ENCODE measurements at regions not wholly inside any gene's neighbourhood (a gene's known extent, or its start where the extent isn't known, plus 50 kb on each side); places are given as distances from the start of the nearest gene placed in this dataset.
"Not testable (repeated sequence)": the region's sequence is repeated elsewhere in the genome, so short reads cannot be mapped to it uniquely, and the experiment has no call there.

DNA sequence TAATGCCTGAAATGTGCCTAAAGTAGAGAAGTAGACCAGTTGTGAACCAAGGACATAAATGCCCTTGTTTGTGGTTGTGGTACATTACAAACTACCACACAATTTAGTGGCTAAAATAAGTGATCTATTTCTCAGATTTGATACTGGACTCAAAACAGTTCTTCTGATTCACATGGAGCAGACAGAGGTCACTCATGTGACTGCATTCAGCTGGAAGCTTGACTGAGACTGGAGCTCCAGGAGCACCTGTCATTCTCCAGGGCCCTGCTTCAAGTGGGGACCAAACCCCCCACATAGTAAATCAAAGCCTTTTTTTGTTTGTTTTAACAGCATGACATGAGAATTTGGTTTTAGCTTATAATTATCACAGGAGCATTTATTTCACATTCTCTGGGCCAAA is 301.2 kb downstream of the OXSM start:
- no peaks in the 10 kb centered on the region for H3K4me1 Mint-ChIP-seq
- no peaks in the 10 kb centered on the region for H3K36me3 Mint-ChIP-seq
- no peaks in the 10 kb centered on the region for H3K27me3 Mint-ChIP-seq
- H3K27ac Mint-ChIP-seq = no peak overlapping the region
- H3K9me3 Mint-ChIP-seq = peaks cover 8 to 46% (median 17%) of the 10 kb centered on the region in 7 donors
- peaks cover 0 to 7% of the 10 kb centered on the region in 2 experiments for H3K9me3 ChIP-seq (ENCODE audit: control insufficient read depth in 2 of 2, low read length in 2 of 2)
- no peak overlapping the region for H3K4me3 ChIP-seq (ENCODE audit: low read depth, low read length)
- no peak overlapping the region for H3K4me3 Mint-ChIP-seq
- no peaks in the 10 kb centered on the region for H3K4me1 ChIP-seq (ENCODE audit: control insufficient read depth, insufficient read depth, low read length, poor library complexity, severe bottlenecking)
- no peaks in the 10 kb centered on the region for H3K36me3 ChIP-seq (ENCODE audit: control insufficient read depth, insufficient read depth, low read length)
- H3K27me3 ChIP-seq (ENCODE audit: control insufficient read depth, insufficient read depth, low read length) = no peaks in the 10 kb centered on the region
- ATAC-seq (ENCODE audit: low read depth in 2 of 2) (no peak), DNase-seq (no peak)
- H3K27ac ChIP-seq (ENCODE audit: insufficient read depth, low read length, poor library complexity, severe bottlenecking) = no peak overlapping the region

GRCh38 chr3:26091626-26092025 is 301.7 kb downstream of the OXSM start:
- H3K4me1 Mint-ChIP-seq = no peaks in the 10 kb centered on the region
- no peak for ATAC-seq (ENCODE audit: low read depth in 2 of 2)
- Histone ChIP-seq H3K27me3 (ENCODE audit: control insufficient read depth, insufficient read depth, low read length) (no peaks in the 10 kb centered on the region), H3K9me3 (ENCODE audit: control insufficient read depth in 2 of 2, low read length in 2 of 2) (peaks cover 0 to 7% of the 10 kb centered on the region in 2 experiments), H3K27ac (ENCODE audit: insufficient read depth, low read length, poor library complexity, severe bottlenecking) (no peak overlapping the region), H3K4me3 (ENCODE audit: low read depth, low read length) (no peak overlapping the region), H3K4me1 (ENCODE audit: control insufficient read depth, insufficient read depth, low read length, poor library complexity, severe bottlenecking) (no peaks in the 10 kb centered on the region), H3K36me3 (ENCODE audit: control insufficient read depth, insufficient read depth, low read length) (no peaks in the 10 kb centered on the region)
- no peaks in the 10 kb centered on the region for H3K36me3 Mint-ChIP-seq
- no peak overlapping the region for H3K27ac Mint-ChIP-seq
- H3K4me3 Mint-ChIP-seq = no peak overlapping the region
- DNase-seq = no peak
- no peaks in the 10 kb centered on the region for H3K27me3 Mint-ChIP-seq
- peaks cover 6 to 45% (median 15%) of the 10 kb centered on the region in 7 donors for H3K9me3 Mint-ChIP-seq

DNA sequence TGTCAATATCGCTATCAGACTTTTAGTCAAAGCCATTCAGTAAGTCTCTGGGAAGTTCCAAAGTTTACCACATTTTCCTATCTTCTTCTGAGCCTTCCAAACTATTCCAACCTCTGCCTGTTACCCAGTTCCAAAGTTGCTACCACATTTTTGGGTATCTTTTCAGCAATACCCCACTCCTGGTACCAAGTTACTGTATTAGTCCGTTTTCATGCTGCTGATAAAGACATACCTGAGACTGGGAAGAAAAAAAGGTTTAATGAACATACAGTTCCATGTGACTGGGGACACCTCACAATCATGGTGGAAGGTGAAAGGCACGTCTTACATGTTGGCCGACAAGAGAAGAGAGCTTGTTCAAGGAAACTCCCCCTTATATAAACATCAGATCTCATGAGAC is 307.2 kb downstream of the OXSM start:
- not testable (repeated sequence) for H3K27ac ChIP-seq (ENCODE audit: insufficient read depth, low read length, poor library complexity, severe bottlenecking); H3K4me3 Mint-ChIP-seq; H3K4me1 ChIP-seq (ENCODE audit: control insufficient read depth, insufficient read depth, low read length, poor library complexity, severe bottlenecking); H3K4me3 ChIP-seq (ENCODE audit: low read depth, low read length); H3K4me1 Mint-ChIP-seq; H3K9me3 ChIP-seq (ENCODE audit: control insufficient read depth in 2 of 2, low read length in 2 of 2); ATAC-seq (ENCODE audit: low read depth in 2 of 2); H3K36me3 ChIP-seq (ENCODE audit: control insufficient read depth, insufficient read depth, low read length); H3K27me3 ChIP-seq (ENCODE audit: control insufficient read depth, insufficient read depth, low read length); DNase-seq; H3K36me3 Mint-ChIP-seq; H3K27me3 Mint-ChIP-seq; H3K27ac Mint-ChIP-seq
- H3K9me3 Mint-ChIP-seq = peaks cover 0 to 43% (median 15%) of the 10 kb centered on the region in 7 donors

DNA sequence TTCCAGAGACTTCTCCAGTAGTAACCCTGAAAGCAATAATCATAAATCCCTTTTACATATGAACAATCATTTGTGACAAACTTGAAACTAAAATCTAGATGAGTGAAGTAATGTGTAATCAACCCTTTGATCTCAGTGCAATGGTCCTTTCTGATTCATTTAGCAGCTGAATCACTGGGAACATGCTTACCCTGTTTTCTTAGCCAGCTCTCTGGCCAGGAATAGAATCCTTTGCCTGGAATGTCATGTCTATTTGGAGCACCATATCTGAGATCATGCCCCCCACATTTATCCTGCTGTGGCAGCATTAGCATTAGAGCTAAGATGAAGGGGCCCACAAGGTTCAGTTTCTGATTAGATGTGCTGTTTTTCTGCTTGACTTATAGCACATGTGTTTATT is 309.8 kb downstream of the OXSM start:
- Mint-ChIP-seq H3K9me3 (peaks cover 0 to 31% (median 12%) of the 10 kb centered on the region in 7 donors), H3K36me3 (no peaks in the 10 kb centered on the region), H3K27me3 (no peaks in the 10 kb centered on the region), H3K4me1 (no peaks in the 10 kb centered on the region), H3K27ac (no peak overlapping the region), H3K4me3 (no peak overlapping the region)
- no peak for DNase-seq
- Histone ChIP-seq H3K36me3 (ENCODE audit: control insufficient read depth, insufficient read depth, low read length) (no peaks in the 10 kb centered on the region), H3K4me3 (ENCODE audit: low read depth, low read length) (no peak overlapping the region), H3K9me3 (ENCODE audit: control insufficient read depth in 2 of 2, low read length in 2 of 2) (peaks cover 0 to 3% of the 10 kb centered on the region in 2 experiments), H3K4me1 (ENCODE audit: control insufficient read depth, insufficient read depth, low read length, poor library complexity, severe bottlenecking) (no peaks in the 10 kb centered on the region), H3K27me3 (ENCODE audit: control insufficient read depth, insufficient read depth, low read length) (no peaks in the 10 kb centered on the region), H3K27ac (ENCODE audit: insufficient read depth, low read length, poor library complexity, severe bottlenecking) (no peak overlapping the region)
- no peak for ATAC-seq (ENCODE audit: low read depth in 2 of 2)

DNA sequence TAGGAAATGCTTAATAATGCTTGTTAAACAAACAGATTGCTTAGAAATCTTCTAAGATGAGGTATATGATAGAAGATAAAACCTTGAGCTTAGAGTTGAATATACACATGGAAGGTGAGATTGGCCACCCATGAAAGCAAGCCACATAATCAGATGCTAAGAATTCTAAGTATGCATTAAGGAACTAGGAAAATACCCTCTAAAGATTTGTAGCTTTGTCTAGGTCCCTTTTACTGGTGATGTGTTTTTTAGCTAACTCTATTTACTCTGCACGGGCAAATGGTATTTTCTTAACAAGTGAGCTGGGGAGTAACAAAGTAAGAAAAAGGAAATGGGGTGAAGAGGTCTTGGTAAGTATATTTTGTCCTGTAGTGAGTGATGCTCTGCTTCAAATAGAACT is 310.3 kb downstream of the OXSM start:
- Mint-ChIP-seq H3K4me1 (no peaks in the 10 kb centered on the region), H3K27me3 (no peaks in the 10 kb centered on the region), H3K4me3 (no peak overlapping the region), H3K9me3 (peaks cover 0 to 31% (median 11%) of the 10 kb centered on the region in 7 donors), H3K27ac (no peak overlapping the region), H3K36me3 (no peaks in the 10 kb centered on the region)
- no peak overlapping the region for H3K4me3 ChIP-seq (ENCODE audit: low read depth, low read length)
- no peaks in the 10 kb centered on the region for H3K36me3 ChIP-seq (ENCODE audit: control insufficient read depth, insufficient read depth, low read length)
- H3K9me3 ChIP-seq (ENCODE audit: control insufficient read depth in 2 of 2, low read length in 2 of 2) = peaks cover 0 to 3% of the 10 kb centered on the region in 2 experiments
- ATAC-seq (ENCODE audit: low read depth in 2 of 2) = no peak
- H3K27me3 ChIP-seq (ENCODE audit: control insufficient read depth, insufficient read depth, low read length) = no peaks in the 10 kb centered on the region
- no peaks in the 10 kb centered on the region for H3K4me1 ChIP-seq (ENCODE audit: control insufficient read depth, insufficient read depth, low read length, poor library complexity, severe bottlenecking)
- H3K27ac ChIP-seq (ENCODE audit: insufficient read depth, low read length, poor library complexity, severe bottlenecking) = no peak overlapping the region
- DNase-seq = no peak

GRCh38 chr3:26102376-26102775 is 312.5 kb downstream of the OXSM start:
- Mint-ChIP-seq H3K9me3 (peaks cover 0 to 17% (median 9%) of the 10 kb centered on the region in 7 donors), H3K27me3 (no peaks in the 10 kb centered on the region), H3K27ac (no peak overlapping the region), H3K4me1 (no peaks in the 10 kb centered on the region), H3K36me3 (no peaks in the 10 kb centered on the region), H3K4me3 (no peak overlapping the region)
- Histone ChIP-seq H3K9me3 (ENCODE audit: control insufficient read depth in 2 of 2, low read length in 2 of 2) (peaks cover 0 to 3% of the 10 kb centered on the region in 2 experiments), H3K27me3 (ENCODE audit: control insufficient read depth, insufficient read depth, low read length) (no peaks in the 10 kb centered on the region), H3K27ac (ENCODE audit: insufficient read depth, low read length, poor library complexity, severe bottlenecking) (no peak overlapping the region), H3K36me3 (ENCODE audit: control insufficient read depth, insufficient read depth, low read length) (no peaks in the 10 kb centered on the region), H3K4me1 (ENCODE audit: control insufficient read depth, insufficient read depth, low read length, poor library complexity, severe bottlenecking) (no peaks in the 10 kb centered on the region), H3K4me3 (ENCODE audit: low read depth, low read length) (no peak overlapping the region)
- DNase-seq (no peak), ATAC-seq (ENCODE audit: low read depth in 2 of 2) (no peak)

DNA sequence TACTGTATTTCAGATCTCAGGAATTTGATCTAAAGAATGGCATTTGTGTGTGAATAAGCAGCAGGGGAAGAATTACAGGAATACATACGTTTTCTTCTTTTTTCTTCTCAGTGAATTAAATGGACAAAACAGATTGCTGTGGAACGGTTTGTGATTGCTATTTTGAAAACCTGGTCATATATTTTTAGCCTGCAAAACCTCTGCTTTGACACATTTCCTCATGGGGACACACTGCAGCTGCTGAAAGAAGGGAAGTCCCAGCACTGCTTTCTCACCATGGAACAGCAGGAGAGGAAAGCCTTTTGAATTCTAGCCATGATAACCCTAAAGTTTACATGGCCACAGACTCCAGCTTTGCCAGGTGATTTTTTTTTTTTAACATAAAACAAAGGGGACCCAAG is 315.0 kb downstream of the OXSM start:
- ATAC-seq (ENCODE audit: low read depth in 2 of 2) (no peak), DNase-seq (no peak)
- no peaks in the 10 kb centered on the region for H3K36me3 ChIP-seq (ENCODE audit: control insufficient read depth, insufficient read depth, low read length)
- no peak overlapping the region for H3K4me3 ChIP-seq (ENCODE audit: low read depth, low read length)
- Mint-ChIP-seq H3K27me3 (no peaks in the 10 kb centered on the region), H3K4me1 (peaks cover 0 to 2% (median 0%) of the 10 kb centered on the region in 4 donors), H3K4me3 (no peak overlapping the region), H3K27ac (no peak overlapping the region), H3K36me3 (no peaks in the 10 kb centered on the region), H3K9me3 (peaks cover 0 to 19% (median 5%) of the 10 kb centered on the region in 7 donors)
- H3K4me1 ChIP-seq (ENCODE audit: control insufficient read depth, insufficient read depth, low read length, poor library complexity, severe bottlenecking) = no peaks in the 10 kb centered on the region
- H3K9me3 ChIP-seq (ENCODE audit: control insufficient read depth in 2 of 2, low read length in 2 of 2) = peaks cover 0 to 3% of the 10 kb centered on the region in 2 experiments
- H3K27me3 ChIP-seq (ENCODE audit: control insufficient read depth, insufficient read depth, low read length) = no peaks in the 10 kb centered on the region
- no peak overlapping the region for H3K27ac ChIP-seq (ENCODE audit: insufficient read depth, low read length, poor library complexity, severe bottlenecking)

- no peaks in the 10 kb centered on the region for H3K27me3 Mint-ChIP-seq
- no peaks in the 10 kb centered on the region for H3K4me1 ChIP-seq (ENCODE audit: control insufficient read depth, insufficient read depth, low read length, poor library complexity, severe bottlenecking)
Observed at GRCh38 chr3:26105261-26105660, 315.4 kb downstream of the OXSM start.

More at GRCh38 chr3:26105261-26105660, 315.4 kb downstream of the OXSM start:
- H3K4me1 Mint-ChIP-seq = peaks cover 0 to 5% (median 0%) of the 10 kb centered on the region in 4 donors
- H3K36me3 ChIP-seq (ENCODE audit: control insufficient read depth, insufficient read depth, low read length) = no peaks in the 10 kb centered on the region
- peaks cover 0 to 3% of the 10 kb centered on the region in 2 experiments for H3K9me3 ChIP-seq (ENCODE audit: control insufficient read depth in 2 of 2, low read length in 2 of 2)
- no peak overlapping the region for H3K27ac Mint-ChIP-seq
- ATAC-seq (ENCODE audit: low read depth in 2 of 2) (no peak), DNase-seq (no peak)
- H3K36me3 Mint-ChIP-seq = no peaks in the 10 kb centered on the region
- no peak overlapping the region for H3K27ac ChIP-seq (ENCODE audit: insufficient read depth, low read length, poor library complexity, severe bottlenecking)
- no peak overlapping the region for H3K4me3 Mint-ChIP-seq
- H3K9me3 Mint-ChIP-seq = peaks cover 0 to 16% (median 3%) of the 10 kb centered on the region in 7 donors
- H3K4me3 ChIP-seq (ENCODE audit: low read depth, low read length) = no peak overlapping the region
- H3K27me3 ChIP-seq (ENCODE audit: control insufficient read depth, insufficient read depth, low read length) = no peaks in the 10 kb centered on the region

Measured in CD4-positive, CD25-positive, alpha-beta regulatory T cell (primary cell).